Left lung (tissue), 4 donors: ENCODE measurements at regions not wholly inside any gene's neighbourhood (a gene's known extent, or its start where the extent isn't known, plus 50 kb on each side); places are given as distances from the start of the nearest gene placed in this dataset.

ENCODE experiments used
- ATAC-seq: fragments of 200-7000 bp; cut with Tn5 transposase; one replicate; pipeline ENCODE4 v1.9.1; 2020; ENCODE audit warnings: moderate library complexity
- DNase-seq, 4 donors: peaks; one replicate each; pipeline ENCODE4 v3.0.0-alpha.2; 2013 to 2020
- H3K27ac ChIP-seq, 2 donors: fragments of 200-600 bp; sonication (generic) in 1 of 2; one replicate each; pipeline versions ENCODE4 v1.5.0 to v1.8.0; 2020 to 2021
- H3K27me3 ChIP-seq, 2 donors: fragments of 200-600 bp; sonication (generic) in 1 of 2; one replicate each; pipeline versions ENCODE4 v1.5.0 to v1.8.0; 2020 to 2021
- H3K36me3 ChIP-seq, 2 donors: fragments of 200-600 bp; sonication (generic) in 1 of 2; one replicate each; pipeline versions ENCODE4 v1.5.0 to v1.8.0; 2020 to 2021
- H3K4me1 ChIP-seq, 2 donors: fragments of 200-600 bp; one replicate each; pipeline ENCODE4 v1.8.0; 2021
- H3K4me3 ChIP-seq, 2 donors: fragments of 200-600 bp; sonication (generic) in 1 of 2; one replicate each; pipeline versions ENCODE4 v1.5.0 to v1.8.0; 2020 to 2021; ENCODE audit warnings: mild to moderate bottlenecking in 1 of 2
- H3K9me3 ChIP-seq, 2 donors: fragments of 200-600 bp; sonication (generic) in 1 of 2; one replicate each; pipeline versions ENCODE4 v1.5.0 to v1.8.0; 2020 to 2021
- CTCF ChIP-seq, 2 donors: fragments of 200-600 bp; sonication (generic) in 1 of 2; IDR thresholded peaks; one replicate each; pipeline versions ENCODE4 v1.5.0 to v1.8.0; 2021; ENCODE audit warnings: antibody characterized with exemption in 2 of 2
- intact Hi-C, 2 donors: fragments of 100-400 bp; cut with DNase I; formaldehyde crosslinking; loops; one replicate each; pipeline versions ENCODE4 v1.11.2 to v1.14.2; 2022
- donor health status: DM: no; HTN: yes; CAD: no.
- donor health status: DM: no; HTN: no; CAD: no.

- TF ChIP-seq CTCF (IDR thresholded peaks at IDR 0.05), result no peak
- no peaks in the 10 kb centered on the region for H3K27me3 ChIP-seq
- no peaks in the 10 kb centered on the region for H3K4me1 ChIP-seq
- H3K4me3 ChIP-seq, result no peak overlapping the region
- DNase-seq (no peak), ATAC-seq (no peak)
- H3K9me3 ChIP-seq, result no peaks in the 10 kb centered on the region
- intact Hi-C loops, result no loop called here
- no peaks in the 10 kb centered on the region for H3K36me3 ChIP-seq
- no peak overlapping the region for H3K27ac ChIP-seq
These were observed 569.5 kb downstream of the MN1 start for GRCh38 chr22:27232077-27232476.

- Histone ChIP-seq H3K9me3 (no peaks in the 10 kb centered on the region), H3K27me3 (no peaks in the 10 kb centered on the region), H3K4me1 (no peaks in the 10 kb centered on the region), H3K36me3 (no peaks in the 10 kb centered on the region), H3K27ac (no peak overlapping the region), H3K4me3 (no peak overlapping the region)
- TF ChIP-seq CTCF (IDR thresholded peaks at IDR 0.05), result no peak
- DNase-seq (no peak), ATAC-seq (no peak)
- intact Hi-C loops, result no loop called here
These were observed 564.3 kb downstream of the MN1 start for GRCh38 chr22:27237080-27237741.

- no peak for TF ChIP-seq CTCF (IDR thresholded peaks at IDR 0.05)
- no peak overlapping the region for H3K27ac ChIP-seq
- ATAC-seq (peak; percentile 68), DNase-seq (peak in 3 of 4 donors; percentile 56 to 78 (median 61))
- no peaks in the 10 kb centered on the region for H3K9me3 ChIP-seq
- intact Hi-C loops, result no loop called here
- peaks cover 0 to 6% of the 10 kb centered on the region in 2 donors for H3K27me3 ChIP-seq
- H3K4me3 ChIP-seq, result no peak overlapping the region
- no peaks in the 10 kb centered on the region for H3K4me1 ChIP-seq
- no peaks in the 10 kb centered on the region for H3K36me3 ChIP-seq
These were observed 562.5 kb downstream of the MN1 start for GRCh38 chr22:27238935-27239510.

GRCh38 chr22:27239520-27239919, 562.0 kb downstream of the MN1 start:
- no peak for TF ChIP-seq CTCF (IDR thresholded peaks at IDR 0.05)
- H3K27me3 ChIP-seq, result peaks cover 0 to 6% of the 10 kb centered on the region in 2 donors
- no peak for DNase-seq
- H3K4me3 ChIP-seq, result no peak overlapping the region
- no peaks in the 10 kb centered on the region for H3K36me3 ChIP-seq
- intact Hi-C loops, result no loop called here
- ATAC-seq, result peak; percentile 37
- no peaks in the 10 kb centered on the region for H3K4me1 ChIP-seq
- H3K9me3 ChIP-seq, result no peaks in the 10 kb centered on the region
- H3K27ac ChIP-seq, result no peak overlapping the region

GRCh38 chr22:27240298-27241075, 561.1 kb downstream of the MN1 start:
- Histone ChIP-seq H3K27ac (no peak overlapping the region), H3K9me3 (no peaks in the 10 kb centered on the region), H3K4me1 (no peaks in the 10 kb centered on the region), H3K27me3 (peaks cover 0 to 6% of the 10 kb centered on the region in 2 donors), H3K36me3 (no peaks in the 10 kb centered on the region), H3K4me3 (no peak overlapping the region)
- DNase-seq (no peak), ATAC-seq (no peak)
- intact Hi-C loops, result no loop called here
- no peak for TF ChIP-seq CTCF (IDR thresholded peaks at IDR 0.05)
